ENCODE measurements at regions not wholly inside any gene's neighbourhood (a gene's known extent, or its start where the extent isn't known, plus 50 kb on each side); places are given as distances from the start of the nearest gene placed in this dataset.

- TF ChIP-seq CTCF (IDR thresholded peaks at IDR 0.05), result no peak
- no peak for TF ChIP-seq RAD21 (IDR thresholded peaks at IDR 0.05; ENCODE audit: low read length)
- no peak for TF ChIP-seq ZBTB33 (IDR thresholded peaks at IDR 0.05; ENCODE audit: borderline replicate concordance, low read depth)
- TF ChIP-seq RFX5 (IDR thresholded peaks at IDR 0.05; ENCODE audit: low read length), result no peak
- no peak for TF ChIP-seq CHD2 (IDR thresholded peaks at IDR 0.05; ENCODE audit: low read length, partially characterized antibody)
- TF ChIP-seq MAX (IDR thresholded peaks at IDR 0.05; ENCODE audit: low read depth), result no peak
- no peak for TF ChIP-seq SMC3 (IDR thresholded peaks at IDR 0.05; ENCODE audit: low read depth, low read length)
- no peak for TF ChIP-seq POLR2AphosphoS5 (IDR thresholded peaks at IDR 0.05; ENCODE audit: low read depth, low read length)
- no peak for TF ChIP-seq USF1 (IDR thresholded peaks at IDR 0.05; ENCODE audit: borderline replicate concordance, low read depth)
These were observed 78.3 kb upstream of the KMT2C start for GRCh38 chr7:152513861-152514770.

Data from SK-N-SH (cell line).